ENCODE measurements at regions not wholly inside any gene's neighbourhood (a gene's known extent, or its start where the extent isn't known, plus 50 kb on each side); places are given as distances from the start of the nearest gene placed in this dataset.

- peaks cover 0 to 11% (median 5%) of the 10 kb centered on the region in 4 experiments for H3K27me3 ChIP-seq (replicated peaks in 1 of 4; ENCODE audit: control extremely low read depth in 1 of 4, control insufficient read depth in 3 of 4, insufficient read depth in 4 of 4, low read length in 3 of 4)
- no peak overlapping the region for H3K4me3 Mint-ChIP-seq
- DNase-seq (no peak), ATAC-seq (ENCODE audit: low read depth) (no peak)
- no peak overlapping the region for H3K4me2 ChIP-seq (replicated peaks; ENCODE audit: low read depth, low read length, poor library complexity, severe bottlenecking)
- no peaks in the 10 kb centered on the region for H3K79me2 ChIP-seq (ENCODE audit: control insufficient read depth, insufficient read depth, low read length)
- intact Hi-C loops (cut with micrococcal nuclease) = no loop called here
- TF ChIP-seq CTCF (IDR thresholded peaks at IDR 0.05) = no peak
- TF ChIP-seq EZH2 (IDR thresholded peaks at IDR 0.05; ENCODE audit: borderline replicate concordance, insufficient read depth, low read depth, low read length, poor library complexity, severe bottlenecking) = no peak
- no peak overlapping the region for H3K9ac ChIP-seq (ENCODE audit: low read length)
- H3K4me1 ChIP-seq (ENCODE audit: control insufficient read depth in 2 of 2, insufficient read depth in 2 of 2, low read length in 2 of 2) = no peaks in the 10 kb centered on the region
- ChIA-PET POLR2A (no interaction called here), CTCF (no interaction called here)
- no peaks in the 10 kb centered on the region for H3K9me3 ChIP-seq (ENCODE audit: control extremely low read depth in 1 of 3, control insufficient read depth in 2 of 3, insufficient read depth in 1 of 3, low read length in 2 of 3)
- no peaks in the 10 kb centered on the region for H3K36me3 ChIP-seq (replicated peaks in 1 of 2; ENCODE audit: control extremely low read depth in 1 of 2, control insufficient read depth in 1 of 2, extremely low read depth in 1 of 2, insufficient read depth in 2 of 2, low read length in 1 of 2)
- no peak overlapping the region for H3K4me3 ChIP-seq (ENCODE audit: control extremely low read depth in 1 of 5, extremely low read depth in 1 of 5, insufficient read depth in 1 of 5, low read depth in 2 of 5, low read length in 4 of 5)
- no peak overlapping the region for H3K27ac Mint-ChIP-seq
- no peaks in the 10 kb centered on the region for H4K20me1 ChIP-seq (ENCODE audit: control insufficient read depth, insufficient read depth, low read length, poor library complexity, severe bottlenecking)
- H3K27ac ChIP-seq (ENCODE audit: low read length in 2 of 2) = no peak overlapping the region
- H3K27me3 Mint-ChIP-seq = peaks cover 42% of the 10 kb centered on the region
- H3K4me1 Mint-ChIP-seq = no peaks in the 10 kb centered on the region
- no peaks in the 10 kb centered on the region for H3K9me3 Mint-ChIP-seq (ENCODE audit: insufficient read depth)
- H2AFZ ChIP-seq (ENCODE audit: insufficient read depth, low read depth, low read length, poor library complexity, severe bottlenecking) = no peak overlapping the region
- WGBS (ENCODE audit: insufficient coverage) = 82% methylated on average over 3 of the region's 3 CpGs
Measured at GRCh38 chr15:72847806-72848205, 64.2 kb upstream of the ADPGK start.

- Histone ChIP-seq H3K36me3 (replicated peaks in 1 of 2; ENCODE audit: control extremely low read depth in 1 of 2, control insufficient read depth in 1 of 2, extremely low read depth in 1 of 2, insufficient read depth in 2 of 2, low read length in 1 of 2) (no peaks in the 10 kb centered on the region), H3K9ac (ENCODE audit: low read length) (no peak overlapping the region), H3K79me2 (ENCODE audit: control insufficient read depth, insufficient read depth, low read length) (no peaks in the 10 kb centered on the region), H3K4me2 (replicated peaks; ENCODE audit: low read depth, low read length, poor library complexity, severe bottlenecking) (no peak overlapping the region), H3K4me1 (ENCODE audit: control insufficient read depth in 2 of 2, insufficient read depth in 2 of 2, low read length in 2 of 2) (no peaks in the 10 kb centered on the region), H3K4me3 (ENCODE audit: control extremely low read depth in 1 of 5, extremely low read depth in 1 of 5, insufficient read depth in 1 of 5, low read depth in 2 of 5, low read length in 4 of 5) (no peak overlapping the region), H3K9me3 (ENCODE audit: control extremely low read depth in 1 of 3, control insufficient read depth in 2 of 3, insufficient read depth in 1 of 3, low read length in 2 of 3) (no peaks in the 10 kb centered on the region), H3K27me3 (replicated peaks in 1 of 4; ENCODE audit: control extremely low read depth in 1 of 4, control insufficient read depth in 3 of 4, insufficient read depth in 4 of 4, low read length in 3 of 4) (peaks cover 0 to 11% (median 5%) of the 10 kb centered on the region in 4 experiments), H3K27ac (ENCODE audit: low read length in 2 of 2) (no peak overlapping the region), H2AFZ (ENCODE audit: insufficient read depth, low read depth, low read length, poor library complexity, severe bottlenecking) (no peak overlapping the region), H4K20me1 (ENCODE audit: control insufficient read depth, insufficient read depth, low read length, poor library complexity, severe bottlenecking) (no peaks in the 10 kb centered on the region)
- H3K4me3 Mint-ChIP-seq = no peak overlapping the region
- intact Hi-C loops (cut with micrococcal nuclease) = no loop called here
- POLR2A ChIA-PET = no interaction called here
- no peak for DNase-seq
- peaks cover 42% of the 10 kb centered on the region for H3K27me3 Mint-ChIP-seq
- H3K9me3 Mint-ChIP-seq (ENCODE audit: insufficient read depth) = no peaks in the 10 kb centered on the region
- WGBS (ENCODE audit: insufficient coverage) = 92% methylated on average over 1 of the region's 4 CpGs
- H3K27ac Mint-ChIP-seq = no peak overlapping the region
- TF ChIP-seq EZH2 (IDR thresholded peaks at IDR 0.05; ENCODE audit: borderline replicate concordance, insufficient read depth, low read depth, low read length, poor library complexity, severe bottlenecking) (no peak), CTCF (IDR thresholded peaks at IDR 0.05) (no peak)
- H3K4me1 Mint-ChIP-seq = no peaks in the 10 kb centered on the region
- CTCF ChIA-PET = no interaction called here
- no peak for ATAC-seq (ENCODE audit: low read depth)
Measured at GRCh38 chr15:72847033-72847432, 63.5 kb upstream of the ADPGK start.

Measured in B cell (primary cell).